NCI-H524 treated with DMSO at 0.1 percent for 48 hours (cell line): ENCODE measurements at regions not wholly inside any gene's neighbourhood (a gene's known extent, or its start where the extent isn't known, plus 50 kb on each side); places are given as distances from the start of the nearest gene placed in this dataset.
"Not testable (repeated sequence)": the region's sequence is repeated elsewhere in the genome, so short reads cannot be mapped to it uniquely, and the experiment has no call there.

ENCODE experiments used
- DNase-seq: peaks from one replicate; lab custom pipeline; 2025; lab: John Stamatoyannopoulos, UW

- no peak for DNase-seq
Measured at GRCh38 chr9:21598749-21599148, 116.6 kb upstream of the IFNE start.

GRCh38 chr9:21605489-21605931, 123.4 kb upstream of the IFNE start:
- no peak for DNase-seq

DNA sequence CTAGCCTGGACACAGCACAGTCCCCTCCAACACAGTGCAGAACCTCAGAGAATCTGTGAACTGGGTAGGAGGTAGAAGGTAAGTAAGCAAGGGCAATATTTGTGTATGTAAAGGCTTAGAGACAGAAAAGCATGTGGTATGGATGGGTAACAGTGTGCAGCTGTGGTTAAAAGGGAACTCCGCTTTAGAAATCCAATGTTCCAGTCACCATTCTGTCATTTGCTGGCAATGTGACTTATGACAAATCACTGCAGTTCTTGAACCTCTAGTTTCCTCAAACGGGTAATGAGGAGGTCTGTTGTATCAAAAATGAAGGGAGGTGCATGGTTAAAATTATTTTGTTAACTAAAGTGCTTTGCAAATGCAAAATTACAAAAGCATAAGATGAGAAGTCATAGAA, 125.5 kb upstream of the IFNE start:
- no peak for DNase-seq

GRCh38 chr9:21608200-21608599, 126.1 kb upstream of the IFNE start:
- no peak for DNase-seq

DNA sequence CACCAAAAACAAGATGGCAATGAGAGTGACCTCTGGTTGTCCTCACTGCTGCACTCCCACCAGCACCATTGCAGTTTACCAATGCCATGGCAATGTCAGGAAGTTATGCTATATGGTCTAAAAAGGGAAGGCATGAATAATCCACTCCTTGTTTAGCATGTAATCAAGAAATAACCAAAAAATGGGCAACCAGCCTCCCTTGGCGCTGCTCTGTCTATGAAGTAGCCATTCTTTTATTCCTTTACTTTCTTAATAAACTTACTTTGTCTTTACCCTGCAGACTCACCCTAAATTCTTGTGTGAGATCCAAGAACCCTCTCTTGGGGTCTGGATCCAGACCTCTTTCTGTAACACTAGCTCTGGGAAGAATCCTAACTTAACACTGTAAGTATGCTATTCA, 127.4 kb upstream of the IFNE start:
- DNase-seq: no peak

- no peak for DNase-seq
Measured at GRCh38 chr9:21611891-21612290, 129.8 kb upstream of the IFNE start.

DNA sequence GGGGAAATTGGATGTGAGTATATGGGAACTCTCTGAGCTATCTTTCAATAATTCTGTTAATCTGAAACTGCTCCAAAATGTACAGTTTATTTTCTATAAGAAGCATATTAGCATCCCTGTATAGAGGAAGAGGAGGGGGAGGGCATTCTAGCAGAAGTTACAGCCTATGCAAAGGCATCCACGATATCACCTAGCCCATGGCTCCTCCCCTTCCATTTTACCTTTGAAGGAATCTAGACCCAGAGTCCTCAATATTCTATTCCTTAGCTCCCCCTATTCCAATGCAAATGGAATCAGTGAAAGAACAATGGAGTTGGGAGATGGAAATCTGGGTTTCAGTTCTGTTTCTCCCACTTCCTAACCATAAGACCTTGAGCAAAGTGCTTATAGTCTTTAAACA, 132.9 kb upstream of the IFNE start:
- DNase-seq: no peak

- no peak for DNase-seq
Measured at GRCh38 chr9:21615446-21615845, 133.3 kb upstream of the IFNE start.

DNA sequence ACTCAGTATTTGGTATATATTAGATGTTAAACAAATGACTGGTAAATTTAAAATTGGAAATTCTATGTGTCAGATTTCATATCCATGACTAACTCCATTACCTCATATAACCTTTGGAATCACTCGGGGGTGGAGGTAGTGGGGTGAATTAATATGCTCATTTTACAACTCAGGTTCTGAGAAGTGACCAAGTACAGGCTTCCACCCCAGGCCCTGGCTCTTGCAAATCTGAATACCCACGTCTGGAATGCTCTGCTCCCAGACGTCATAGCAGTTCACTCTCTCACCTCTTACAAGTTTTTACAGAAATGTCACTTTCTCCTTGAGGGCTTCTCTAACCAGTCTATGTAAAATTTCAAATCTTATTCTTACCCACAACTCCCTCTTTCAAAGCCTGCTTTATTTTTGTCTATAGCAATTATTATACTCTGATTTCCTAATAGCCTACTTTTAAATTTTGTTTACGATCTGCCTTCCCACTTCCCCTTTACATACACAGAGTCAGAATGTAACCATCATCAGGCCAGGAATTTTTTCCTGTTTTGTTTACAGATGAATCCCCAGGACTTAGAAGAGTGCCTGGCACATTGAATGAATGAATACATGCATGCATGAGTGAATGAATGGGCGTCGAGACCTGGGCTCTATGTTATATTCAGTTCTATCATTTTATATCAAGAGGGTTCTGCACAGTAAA, 134.1 kb upstream of the IFNE start:
- no peak for DNase-seq

- no peak for DNase-seq
Measured at GRCh38 chr9:21624675-21625644, 142.8 kb upstream of the IFNE start.

DNA sequence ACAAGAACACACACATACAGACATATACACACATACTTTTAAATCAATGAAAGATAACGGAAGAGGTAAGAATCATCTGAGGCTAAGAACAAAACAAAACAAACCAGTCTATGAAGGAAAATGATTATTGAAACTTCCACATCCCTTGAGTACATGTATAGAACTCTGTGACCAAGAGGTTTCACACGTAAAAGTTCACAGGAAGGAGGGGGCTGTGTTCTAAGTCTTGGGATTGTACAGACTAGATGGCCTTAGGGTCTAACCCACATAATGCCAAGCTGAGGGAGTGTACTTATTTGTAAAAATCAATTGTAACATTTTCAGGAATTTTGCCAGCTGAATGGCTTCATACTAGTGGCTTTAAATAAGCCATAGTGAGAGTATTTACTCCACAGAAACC, 144.4 kb upstream of the IFNE start:
- DNase-seq: no peak

- DNase-seq: not testable (repeated sequence)
Measured at GRCh38 chr9:21628954-21629353, 146.8 kb upstream of the IFNE start.

DNA sequence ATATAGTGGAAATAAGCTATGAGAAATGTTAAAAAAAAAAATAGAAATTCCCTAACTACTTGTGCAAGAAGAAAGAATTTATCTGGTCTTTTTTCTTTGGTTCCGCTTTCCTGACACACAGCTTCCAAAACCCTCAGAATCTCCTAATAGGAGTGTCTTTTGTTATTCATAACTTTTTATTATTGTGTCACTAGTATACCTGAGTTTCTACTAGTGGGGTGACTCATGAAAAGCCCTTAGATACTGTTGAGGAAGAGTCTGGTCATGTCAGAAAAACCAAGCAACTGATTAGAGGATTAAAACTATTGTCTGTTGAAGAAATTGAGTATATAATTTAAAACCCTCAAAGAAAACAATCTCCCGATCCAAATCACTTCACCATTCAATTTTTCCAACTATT, 152.8 kb upstream of the IFNE start:
- DNase-seq: no peak

- DNase-seq: no peak
Measured at GRCh38 chr9:21638104-21638503, 156.0 kb upstream of the IFNE start.

- no peak for DNase-seq
Measured at GRCh38 chr9:21653091-21653490, 149.3 kb upstream of the MTAP start.

DNA sequence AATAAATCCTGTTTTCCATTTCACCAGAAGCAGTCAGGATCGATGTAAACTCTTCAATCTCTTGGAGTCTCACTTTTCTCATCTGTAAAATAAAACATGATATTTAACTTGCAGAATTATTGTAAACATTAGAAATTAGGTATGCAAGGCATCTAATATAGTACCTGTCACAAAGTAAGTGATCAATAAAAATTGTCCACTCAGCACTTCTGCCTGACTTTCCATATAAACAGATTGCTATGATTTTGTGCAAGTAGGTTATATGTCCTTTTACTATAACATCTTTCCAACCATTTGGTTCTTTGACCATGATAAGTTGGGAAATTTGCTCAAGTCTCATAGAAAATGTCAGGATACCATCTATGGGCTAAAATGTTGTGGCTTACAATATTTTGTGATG, 148.8 kb upstream of the MTAP start:
- no peak for DNase-seq

GRCh38 chr9:21656776-21657674, 145.4 kb upstream of the MTAP start:
- no peak for DNase-seq

- DNase-seq: no peak
Measured at GRCh38 chr9:21657966-21658667, 144.3 kb upstream of the MTAP start.

DNA sequence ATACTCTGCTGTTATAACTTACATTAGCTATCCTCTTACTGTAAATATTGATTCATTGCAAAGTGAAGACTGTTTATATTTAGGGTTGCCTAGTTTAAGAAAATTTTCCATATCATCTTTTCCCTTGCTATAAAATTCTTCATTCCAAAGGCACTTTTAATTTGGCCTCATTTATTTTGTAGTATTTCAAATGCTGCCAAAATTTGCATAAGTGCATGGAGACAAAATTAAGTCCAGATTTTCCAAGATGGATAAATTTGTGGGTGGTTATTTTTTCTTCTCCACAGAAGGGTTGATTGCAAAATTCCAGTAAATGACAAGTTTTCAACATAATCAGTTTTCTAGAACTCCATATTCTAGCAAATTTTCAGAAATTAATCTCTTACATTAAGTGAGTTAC, 141.5 kb upstream of the MTAP start:
- no peak for DNase-seq

- no peak for DNase-seq
Measured at GRCh38 chr9:21661626-21662025, 140.8 kb upstream of the MTAP start.

DNA sequence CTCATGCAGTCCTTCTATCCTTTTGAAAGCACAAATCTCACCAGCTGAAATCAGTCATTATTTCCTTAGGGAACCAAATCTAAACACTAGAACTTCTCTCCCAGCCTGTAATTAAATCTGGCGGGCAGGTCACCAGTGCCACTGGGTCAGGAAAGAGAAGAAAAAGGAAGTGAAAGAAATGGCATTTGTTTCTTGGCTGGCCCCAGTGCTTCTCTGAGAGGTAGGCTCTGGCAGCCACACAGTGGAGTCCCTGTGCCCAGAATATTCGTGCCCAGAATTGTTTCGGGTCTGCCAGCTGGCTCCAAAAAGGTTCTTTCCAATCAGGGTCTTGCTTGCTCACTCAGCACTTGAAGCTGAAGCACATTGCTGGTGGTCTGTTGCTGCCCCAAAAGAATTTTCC, 133.9 kb upstream of the MTAP start:
- DNase-seq: no peak

- no peak for DNase-seq
Measured at GRCh38 chr9:21669701-21670100, 132.7 kb upstream of the MTAP start.
